ENCODE measurements at regions not wholly inside any gene's neighbourhood (a gene's known extent, or its start where the extent isn't known, plus 50 kb on each side); places are given as distances from the start of the nearest gene placed in this dataset.

DNA sequence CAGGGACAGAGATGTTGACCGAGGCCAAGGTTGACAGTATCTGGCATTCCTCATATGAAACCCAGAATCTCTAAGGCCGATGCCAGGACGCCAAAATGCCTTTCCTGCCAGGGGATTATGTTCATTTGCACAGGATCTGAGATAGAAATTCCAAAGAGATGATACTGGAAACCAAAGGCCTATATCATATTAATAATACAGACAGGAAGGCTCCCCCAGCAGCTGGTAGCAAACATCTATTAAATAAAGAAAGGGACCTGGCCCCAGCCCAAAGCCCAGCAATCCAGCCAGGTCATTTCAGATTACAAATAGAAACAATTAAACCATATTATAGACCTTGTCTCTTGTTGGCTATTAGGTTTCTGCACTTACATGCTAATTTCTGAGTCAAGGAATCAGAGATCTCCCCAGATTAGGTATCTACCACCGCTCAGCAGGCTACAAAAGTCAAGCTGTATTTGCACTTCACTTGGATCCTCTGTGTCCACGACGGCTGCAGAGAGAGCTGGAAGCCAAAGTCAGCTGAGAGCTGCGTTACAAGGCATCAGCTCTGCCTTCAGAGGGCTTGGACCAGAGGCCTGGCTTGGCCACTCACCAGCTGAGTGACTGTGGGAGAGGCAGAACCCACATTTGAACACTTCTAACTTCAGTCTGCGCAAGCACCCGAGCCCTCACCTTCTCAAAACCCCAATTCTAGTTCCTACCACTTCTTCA is 269.3 kb upstream of the SIX2 start:
- TF ChIP-seq, protein P1, sequence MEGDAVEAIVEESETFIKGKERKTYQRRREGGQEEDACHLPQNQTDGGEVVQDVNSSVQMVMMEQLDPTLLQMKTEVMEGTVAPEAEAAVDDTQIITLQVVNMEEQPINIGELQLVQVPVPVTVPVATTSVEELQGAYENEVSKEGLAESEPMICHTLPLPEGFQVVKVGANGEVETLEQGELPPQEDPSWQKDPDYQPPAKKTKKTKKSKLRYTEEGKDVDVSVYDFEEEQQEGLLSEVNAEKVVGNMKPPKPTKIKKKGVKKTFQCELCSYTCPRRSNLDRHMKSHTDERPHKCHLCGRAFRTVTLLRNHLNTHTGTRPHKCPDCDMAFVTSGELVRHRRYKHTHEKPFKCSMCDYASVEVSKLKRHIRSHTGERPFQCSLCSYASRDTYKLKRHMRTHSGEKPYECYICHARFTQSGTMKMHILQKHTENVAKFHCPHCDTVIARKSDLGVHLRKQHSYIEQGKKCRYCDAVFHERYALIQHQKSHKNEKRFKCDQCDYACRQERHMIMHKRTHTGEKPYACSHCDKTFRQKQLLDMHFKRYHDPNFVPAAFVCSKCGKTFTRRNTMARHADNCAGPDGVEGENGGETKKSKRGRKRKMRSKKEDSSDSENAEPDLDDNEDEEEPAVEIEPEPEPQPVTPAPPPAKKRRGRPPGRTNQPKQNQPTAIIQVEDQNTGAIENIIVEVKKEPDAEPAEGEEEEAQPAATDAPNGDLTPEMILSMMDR (IDR thresholded peaks at IDR 0.05) = no peak
- TF ChIP-seq EP300 (IDR thresholded peaks at IDR 0.05) = no peak
- TF ChIP-seq POLR2A (IDR thresholded peaks at IDR 0.05) = no peak

All from suprapubic skin (tissue), 3 donors.